ENCODE measurements at regions not wholly inside any gene's neighbourhood (a gene's known extent, or its start where the extent isn't known, plus 50 kb on each side); places are given as distances from the start of the nearest gene placed in this dataset.

- TF ChIP-seq, protein P1, sequence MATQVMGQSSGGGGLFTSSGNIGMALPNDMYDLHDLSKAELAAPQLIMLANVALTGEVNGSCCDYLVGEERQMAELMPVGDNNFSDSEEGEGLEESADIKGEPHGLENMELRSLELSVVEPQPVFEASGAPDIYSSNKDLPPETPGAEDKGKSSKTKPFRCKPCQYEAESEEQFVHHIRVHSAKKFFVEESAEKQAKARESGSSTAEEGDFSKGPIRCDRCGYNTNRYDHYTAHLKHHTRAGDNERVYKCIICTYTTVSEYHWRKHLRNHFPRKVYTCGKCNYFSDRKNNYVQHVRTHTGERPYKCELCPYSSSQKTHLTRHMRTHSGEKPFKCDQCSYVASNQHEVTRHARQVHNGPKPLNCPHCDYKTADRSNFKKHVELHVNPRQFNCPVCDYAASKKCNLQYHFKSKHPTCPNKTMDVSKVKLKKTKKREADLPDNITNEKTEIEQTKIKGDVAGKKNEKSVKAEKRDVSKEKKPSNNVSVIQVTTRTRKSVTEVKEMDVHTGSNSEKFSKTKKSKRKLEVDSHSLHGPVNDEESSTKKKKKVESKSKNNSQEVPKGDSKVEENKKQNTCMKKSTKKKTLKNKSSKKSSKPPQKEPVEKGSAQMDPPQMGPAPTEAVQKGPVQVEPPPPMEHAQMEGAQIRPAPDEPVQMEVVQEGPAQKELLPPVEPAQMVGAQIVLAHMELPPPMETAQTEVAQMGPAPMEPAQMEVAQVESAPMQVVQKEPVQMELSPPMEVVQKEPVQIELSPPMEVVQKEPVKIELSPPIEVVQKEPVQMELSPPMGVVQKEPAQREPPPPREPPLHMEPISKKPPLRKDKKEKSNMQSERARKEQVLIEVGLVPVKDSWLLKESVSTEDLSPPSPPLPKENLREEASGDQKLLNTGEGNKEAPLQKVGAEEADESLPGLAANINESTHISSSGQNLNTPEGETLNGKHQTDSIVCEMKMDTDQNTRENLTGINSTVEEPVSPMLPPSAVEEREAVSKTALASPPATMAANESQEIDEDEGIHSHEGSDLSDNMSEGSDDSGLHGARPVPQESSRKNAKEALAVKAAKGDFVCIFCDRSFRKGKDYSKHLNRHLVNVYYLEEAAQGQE (IDR thresholded peaks at IDR 0.05): no peak
- TF ChIP-seq MAX (IDR thresholded peaks at IDR 0.05) (no peak), FOXA2 (IDR thresholded peaks at IDR 0.05) (no peak), CTCF (IDR thresholded peaks at IDR 0.05; ENCODE audit: low read depth, low read length, missing input control) (no peak), HNF4A (conservative IDR thresholded peaks at IDR 0.05) (no peak), GABPA (IDR thresholded peaks at IDR 0.05 in 1 of 2, conservative IDR thresholded peaks at IDR 0.05 in 1 of 2) (no peak)
- Histone ChIP-seq H3K9ac (ENCODE audit: low read depth in 1 of 2, low read length in 2 of 2) (no peak overlapping the region), H3K27me3 (ENCODE audit: control insufficient read depth in 4 of 4, insufficient read depth in 4 of 4, low read length in 3 of 4) (peaks cover 0 to 2% (median 0%) of the 10 kb centered on the region in 4 donors), H3K4me3 (ENCODE audit: low read depth in 1 of 3, low read length in 3 of 3) (no peak overlapping the region), H3K27ac (ENCODE audit: low read depth in 1 of 2, low read length in 2 of 2) (no peak overlapping the region), H3K9me3 (ENCODE audit: control insufficient read depth in 4 of 4, low read length in 3 of 4) (no peaks in the 10 kb centered on the region), H3K4me1 (ENCODE audit: control insufficient read depth in 4 of 4, insufficient read depth in 4 of 4, low read length in 3 of 4) (no peaks in the 10 kb centered on the region), H3K36me3 (ENCODE audit: control insufficient read depth in 4 of 4, insufficient read depth in 3 of 4, low read depth in 1 of 4, low read length in 3 of 4) (no peaks in the 10 kb centered on the region)
- DNase-seq (ENCODE audit: low spot score): no peak
- 79% methylated on average over 4 of the region's 4 CpGs for WGBS
These were observed 450.4 kb downstream of the GPATCH2 start for GRCh38 chr1:217180443-217180842.

GRCh38 chr1:217164403-217164802 is 441.2 kb upstream of the ESRRG start:
- 81% methylated on average over 4 of the region's 4 CpGs for WGBS
- no peaks in the 10 kb centered on the region for H3K9me3 ChIP-seq (ENCODE audit: control insufficient read depth in 4 of 4, low read length in 3 of 4)
- H3K4me1 ChIP-seq (ENCODE audit: control insufficient read depth in 4 of 4, insufficient read depth in 4 of 4, low read length in 3 of 4): no peaks in the 10 kb centered on the region
- H3K4me3 ChIP-seq (ENCODE audit: low read depth in 1 of 3, low read length in 3 of 3): no peak overlapping the region
- DNase-seq (ENCODE audit: low spot score): no peak
- H3K27me3 ChIP-seq (ENCODE audit: control insufficient read depth in 4 of 4, insufficient read depth in 4 of 4, low read length in 3 of 4): peaks cover 0 to 2% (median 0%) of the 10 kb centered on the region in 4 donors
- no peak overlapping the region for H3K9ac ChIP-seq (ENCODE audit: low read depth in 1 of 2, low read length in 2 of 2)
- H3K36me3 ChIP-seq (ENCODE audit: control insufficient read depth in 4 of 4, insufficient read depth in 3 of 4, low read depth in 1 of 4, low read length in 3 of 4): no peaks in the 10 kb centered on the region
- TF ChIP-seq HNF4A (conservative IDR thresholded peaks at IDR 0.05): no peak
- no peak for TF ChIP-seq GABPA (IDR thresholded peaks at IDR 0.05 in 1 of 2, conservative IDR thresholded peaks at IDR 0.05 in 1 of 2)
- TF ChIP-seq MAX (IDR thresholded peaks at IDR 0.05): no peak
- no peak for TF ChIP-seq FOXA1 (IDR thresholded peaks at IDR 0.05)
- no peak for TF ChIP-seq RXRA (IDR thresholded peaks at IDR 0.05)
- TF ChIP-seq CTCF (IDR thresholded peaks at IDR 0.05; ENCODE audit: low read depth, low read length, missing input control): no peak
- TF ChIP-seq HNF4G (IDR thresholded peaks at IDR 0.05): no peak
- no peak for TF ChIP-seq TAF1 (conservative IDR thresholded peaks at IDR 0.05)
- no peak for TF ChIP-seq RAD21 (IDR thresholded peaks at IDR 0.05)
- H3K27ac ChIP-seq (ENCODE audit: low read depth in 1 of 2, low read length in 2 of 2): no peak overlapping the region
